IMR-90 (cell line): ENCODE measurements at regions not wholly inside any gene's neighbourhood (a gene's known extent, or its start where the extent isn't known, plus 50 kb on each side); places are given as distances from the start of the nearest gene placed in this dataset.
"Not testable (repeated sequence)": the region's sequence is repeated elsewhere in the genome, so short reads cannot be mapped to it uniquely, and the experiment has no call there.

Source experiments
- BHLHE40 ChIP-seq: fragments of 150-350 bp; IDR thresholded peaks from 2 replicates; pipeline ENCODE4 v1.6.1; 2016; ENCODE audit warnings: mild to moderate bottlenecking, low read depth, low read length
- CHD1 ChIP-seq: IDR thresholded peaks from 2 replicates; pipeline ENCODE4 v1.6.1; 2012; ENCODE audit warnings: low read depth, low read length, improper control_type of control experiment
- MXI1 ChIP-seq: IDR thresholded peaks from 2 replicates; pipeline ENCODE4 v1.6.1; 2012; ENCODE audit warnings: low read depth, mild to moderate bottlenecking, low read length, moderate library complexity, borderline replicate concordance
- POLR2A ChIP-seq: IDR thresholded peaks from 2 replicates; pipeline ENCODE4 v1.6.1; 2012; ENCODE audit warnings: mild to moderate bottlenecking, low read depth, low read length
- TF ChIP-seq, protein P1 (sequence below): conservative IDR thresholded peaks from 2 replicates; pipeline ENCODE4 v1.5.1; 2012; ENCODE audit warnings: mild to moderate bottlenecking, low read depth, low read length, improper control_type of control experiment
- TF ChIP-seq, protein P2 (sequence below): fragments of 150-350 bp; IDR thresholded peaks from 2 replicates; pipeline ENCODE4 v1.6.1; 2017; ENCODE audit warnings: mild to moderate bottlenecking, antibody characterized with exemption, low read length, low read depth

DNA sequence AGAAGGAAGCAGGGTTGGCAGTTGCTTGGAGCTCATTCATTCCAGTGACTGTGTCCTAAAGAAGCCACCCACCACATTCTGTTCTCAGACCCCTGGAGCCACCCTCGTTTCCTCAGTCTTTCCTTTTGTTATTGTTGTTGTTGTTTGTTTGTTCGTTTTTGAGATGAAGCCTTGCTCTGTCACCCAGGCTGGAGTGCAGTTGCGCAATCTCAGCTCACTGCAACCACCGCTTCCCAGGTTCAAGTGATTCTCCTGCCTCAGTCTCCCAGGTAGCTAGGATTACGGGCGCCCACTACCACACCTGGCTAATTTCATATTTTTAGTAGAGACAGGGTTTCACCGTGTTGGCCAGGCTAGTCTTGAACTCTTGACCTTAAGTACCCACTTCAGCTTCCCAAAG is 72.7 kb upstream of the ESRRB start:
- not testable (repeated sequence) for TF ChIP-seq CHD1, POLR2A, BHLHE40, MXI1
- TF ChIP-seq, protein P1, sequence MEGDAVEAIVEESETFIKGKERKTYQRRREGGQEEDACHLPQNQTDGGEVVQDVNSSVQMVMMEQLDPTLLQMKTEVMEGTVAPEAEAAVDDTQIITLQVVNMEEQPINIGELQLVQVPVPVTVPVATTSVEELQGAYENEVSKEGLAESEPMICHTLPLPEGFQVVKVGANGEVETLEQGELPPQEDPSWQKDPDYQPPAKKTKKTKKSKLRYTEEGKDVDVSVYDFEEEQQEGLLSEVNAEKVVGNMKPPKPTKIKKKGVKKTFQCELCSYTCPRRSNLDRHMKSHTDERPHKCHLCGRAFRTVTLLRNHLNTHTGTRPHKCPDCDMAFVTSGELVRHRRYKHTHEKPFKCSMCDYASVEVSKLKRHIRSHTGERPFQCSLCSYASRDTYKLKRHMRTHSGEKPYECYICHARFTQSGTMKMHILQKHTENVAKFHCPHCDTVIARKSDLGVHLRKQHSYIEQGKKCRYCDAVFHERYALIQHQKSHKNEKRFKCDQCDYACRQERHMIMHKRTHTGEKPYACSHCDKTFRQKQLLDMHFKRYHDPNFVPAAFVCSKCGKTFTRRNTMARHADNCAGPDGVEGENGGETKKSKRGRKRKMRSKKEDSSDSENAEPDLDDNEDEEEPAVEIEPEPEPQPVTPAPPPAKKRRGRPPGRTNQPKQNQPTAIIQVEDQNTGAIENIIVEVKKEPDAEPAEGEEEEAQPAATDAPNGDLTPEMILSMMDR = not testable (repeated sequence)
- TF ChIP-seq, protein P2, sequence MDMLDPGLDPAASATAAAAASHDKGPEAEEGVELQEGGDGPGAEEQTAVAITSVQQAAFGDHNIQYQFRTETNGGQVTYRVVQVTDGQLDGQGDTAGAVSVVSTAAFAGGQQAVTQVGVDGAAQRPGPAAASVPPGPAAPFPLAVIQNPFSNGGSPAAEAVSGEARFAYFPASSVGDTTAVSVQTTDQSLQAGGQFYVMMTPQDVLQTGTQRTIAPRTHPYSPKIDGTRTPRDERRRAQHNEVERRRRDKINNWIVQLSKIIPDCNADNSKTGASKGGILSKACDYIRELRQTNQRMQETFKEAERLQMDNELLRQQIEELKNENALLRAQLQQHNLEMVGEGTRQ = not testable (repeated sequence)
